ENCODE measurements at regions not wholly inside any gene's neighbourhood (a gene's known extent, or its start where the extent isn't known, plus 50 kb on each side); places are given as distances from the start of the nearest gene placed in this dataset.
"Not testable (repeated sequence)": the region's sequence is repeated elsewhere in the genome, so short reads cannot be mapped to it uniquely, and the experiment has no call there.

- no peaks in the 10 kb centered on the region for H3K27me3 ChIP-seq
- H3K4me1 ChIP-seq, result no peaks in the 10 kb centered on the region
- H3K36me3 ChIP-seq, result no peaks in the 10 kb centered on the region
- H3K4me3 ChIP-seq, result no peak overlapping the region
- no peak for DNase-seq
- TF ChIP-seq POLR2A (IDR thresholded peaks at IDR 0.05) (no peak), CTCF (IDR thresholded peaks at IDR 0.05) (no peak)
- peaks cover 0 to 6% (median 1%) of the 10 kb centered on the region in 4 donors for H3K9me3 ChIP-seq
- H3K27ac ChIP-seq, result no peak overlapping the region
Observed at GRCh38 chr1:163632269-163632668, 310.5 kb downstream of the NUF2 start.

- no peaks in the 10 kb centered on the region for H3K27me3 ChIP-seq
- H3K4me1 ChIP-seq, result no peaks in the 10 kb centered on the region
- TF ChIP-seq CTCF (IDR thresholded peaks at IDR 0.05) (no peak), POLR2A (IDR thresholded peaks at IDR 0.05) (no peak)
- H3K4me3 ChIP-seq, result no peak overlapping the region
- no peaks in the 10 kb centered on the region for H3K36me3 ChIP-seq
- no peak for DNase-seq
- H3K27ac ChIP-seq, result no peak overlapping the region
- peaks cover 0 to 6% (median 1%) of the 10 kb centered on the region in 4 donors for H3K9me3 ChIP-seq
Observed at GRCh38 chr1:163633366-163633765, 311.6 kb downstream of the NUF2 start.

- not testable (repeated sequence) for H3K4me1 ChIP-seq, H3K27me3 ChIP-seq, H3K4me3 ChIP-seq, H3K9me3 ChIP-seq, DNase-seq, H3K36me3 ChIP-seq, H3K27ac ChIP-seq
Observed at GRCh38 chr1:163645676-163646075, 323.9 kb downstream of the NUF2 start.

- DNase-seq, result no peak
- no peaks in the 10 kb centered on the region for H3K36me3 ChIP-seq
- H3K9me3 ChIP-seq, result no peaks in the 10 kb centered on the region
- no peaks in the 10 kb centered on the region for H3K4me1 ChIP-seq
- TF ChIP-seq CTCF (IDR thresholded peaks at IDR 0.05) (no peak), POLR2A (IDR thresholded peaks at IDR 0.05) (no peak)
- no peak overlapping the region for H3K27ac ChIP-seq
- H3K27me3 ChIP-seq, result no peaks in the 10 kb centered on the region
- no peak overlapping the region for H3K4me3 ChIP-seq
Observed at GRCh38 chr1:163650624-163651023, 328.9 kb downstream of the NUF2 start.

GRCh38 chr1:163652441-163652840, 330.7 kb downstream of the NUF2 start:
- H3K9me3 ChIP-seq, result no peaks in the 10 kb centered on the region
- no peaks in the 10 kb centered on the region for H3K36me3 ChIP-seq
- no peak for TF ChIP-seq CTCF (IDR thresholded peaks at IDR 0.05)
- TF ChIP-seq POLR2A (IDR thresholded peaks at IDR 0.05), result no peak

GRCh38 chr1:163655565-163655964, 333.8 kb downstream of the NUF2 start:
- no peak for DNase-seq
- no peaks in the 10 kb centered on the region for H3K36me3 ChIP-seq
- H3K27me3 ChIP-seq, result no peaks in the 10 kb centered on the region
- no peaks in the 10 kb centered on the region for H3K9me3 ChIP-seq
- H3K4me1 ChIP-seq, result no peaks in the 10 kb centered on the region
- no peak overlapping the region for H3K27ac ChIP-seq
- H3K4me3 ChIP-seq, result no peak overlapping the region
- TF ChIP-seq CTCF (IDR thresholded peaks at IDR 0.05) (no peak), POLR2A (IDR thresholded peaks at IDR 0.05) (no peak)

More at GRCh38 chr1:163652441-163652840, 330.7 kb downstream of the NUF2 start:
- H3K27me3 ChIP-seq, result no peaks in the 10 kb centered on the region
- DNase-seq, result no peak
- H3K27ac ChIP-seq, result no peak overlapping the region
- no peak overlapping the region for H3K4me3 ChIP-seq
- no peaks in the 10 kb centered on the region for H3K4me1 ChIP-seq

All from Peyer's patch (tissue), 4 donors.